ENCODE measurements at regions not wholly inside any gene's neighbourhood (a gene's known extent, or its start where the extent isn't known, plus 50 kb on each side); places are given as distances from the start of the nearest gene placed in this dataset.

GRCh38 chr18:39561126-39561525 is 1995.5 kb upstream of the CELF4 start:
- no peak for DNase-seq (ENCODE audit: low read depth in 2 of 2)

DNA sequence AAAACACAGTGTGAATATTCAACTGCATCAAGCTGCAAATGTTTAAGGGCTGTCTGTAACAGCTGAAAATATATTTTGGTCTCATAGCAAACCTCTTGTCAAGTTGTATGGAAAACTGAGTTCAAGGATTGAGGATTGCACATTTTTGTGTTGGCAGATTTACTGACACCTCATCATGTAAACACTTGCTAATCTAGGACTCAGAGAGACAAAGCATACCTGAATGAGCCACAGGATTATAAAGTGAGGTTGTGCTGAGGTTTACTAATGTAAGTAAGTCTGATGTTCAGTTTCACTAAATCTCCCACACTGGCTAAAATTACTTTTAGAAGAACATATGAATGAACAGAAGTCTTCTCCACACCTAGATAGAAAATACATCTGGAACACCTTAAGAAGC is 1993.1 kb upstream of the CELF4 start:
- no peak for DNase-seq (ENCODE audit: low read depth in 2 of 2)

- no peak for DNase-seq (ENCODE audit: low read depth in 2 of 2)
These were observed 1989.9 kb upstream of the CELF4 start for GRCh38 chr18:39555496-39555895.

DNA sequence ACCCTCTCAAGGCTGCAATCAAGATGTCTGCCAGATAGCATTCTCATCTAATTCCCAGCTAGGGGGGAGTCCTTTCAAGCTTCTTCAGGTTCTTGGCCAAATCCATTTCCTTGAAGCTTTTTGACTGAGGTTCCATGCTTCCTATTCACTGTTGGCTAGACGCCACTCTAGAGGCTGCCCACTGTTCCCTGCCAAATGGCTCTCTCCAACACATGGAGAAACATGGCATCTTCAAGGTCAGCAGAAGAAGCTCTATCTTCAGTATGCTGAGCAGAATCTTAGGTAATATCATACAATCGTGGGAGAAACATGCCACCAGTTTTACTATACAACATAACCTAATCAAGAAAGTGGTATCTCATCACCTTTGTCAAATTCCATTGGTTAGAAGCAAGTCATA is 1985.1 kb upstream of the CELF4 start:
- no peak for DNase-seq (ENCODE audit: low read depth in 2 of 2)

DNA sequence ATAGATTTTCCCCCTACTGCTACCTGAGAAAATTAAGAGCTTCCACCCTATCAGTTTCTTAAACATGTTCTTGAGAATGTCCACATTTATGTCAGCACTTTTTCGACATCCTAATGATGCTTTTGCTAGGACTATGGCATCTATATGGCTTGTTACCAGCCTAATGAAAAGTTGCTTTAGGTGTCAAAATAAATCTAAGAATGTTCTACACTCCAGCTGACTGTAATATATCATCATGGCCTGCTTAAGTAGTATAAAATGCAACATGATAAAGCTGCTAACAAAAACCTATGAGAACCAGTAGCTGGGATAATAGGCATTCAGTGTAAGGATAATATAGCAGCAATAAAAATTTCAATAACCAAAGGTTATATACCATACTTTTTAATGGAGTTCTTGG is 1983.5 kb upstream of the CELF4 start:
- DNase-seq (ENCODE audit: low read depth in 2 of 2), result no peak

- no peak for DNase-seq (ENCODE audit: low read depth in 2 of 2)
These were observed 1966.1 kb upstream of the CELF4 start for GRCh38 chr18:39531659-39532058.

GRCh38 chr18:39529358-39529757 is 1963.8 kb upstream of the CELF4 start:
- DNase-seq (ENCODE audit: low read depth in 2 of 2), result no peak

- no peak for DNase-seq (ENCODE audit: low read depth in 2 of 2)
These were observed 1961.9 kb upstream of the CELF4 start for GRCh38 chr18:39527465-39527864.

DNA sequence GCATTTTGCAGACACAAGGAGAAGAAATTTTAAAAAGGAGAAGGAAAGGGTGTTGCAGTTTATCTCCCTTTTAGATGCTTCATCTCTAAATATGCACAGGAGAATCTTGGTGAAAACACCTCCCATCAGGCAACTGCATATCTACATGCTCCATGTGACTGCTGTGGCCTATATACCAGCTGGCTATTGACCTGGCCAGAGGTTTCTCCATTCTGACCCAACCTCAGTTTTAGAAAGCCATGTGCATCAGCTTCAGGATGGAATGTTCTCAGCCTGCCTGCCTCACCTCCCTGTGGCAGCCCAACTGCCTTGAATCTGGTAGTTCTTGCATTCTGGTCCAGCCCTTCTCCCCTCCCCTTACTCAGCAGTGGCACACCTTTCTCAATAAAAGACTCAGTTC is 1958.8 kb upstream of the CELF4 start:
- DNase-seq (ENCODE audit: low read depth in 2 of 2), result no peak

DNA sequence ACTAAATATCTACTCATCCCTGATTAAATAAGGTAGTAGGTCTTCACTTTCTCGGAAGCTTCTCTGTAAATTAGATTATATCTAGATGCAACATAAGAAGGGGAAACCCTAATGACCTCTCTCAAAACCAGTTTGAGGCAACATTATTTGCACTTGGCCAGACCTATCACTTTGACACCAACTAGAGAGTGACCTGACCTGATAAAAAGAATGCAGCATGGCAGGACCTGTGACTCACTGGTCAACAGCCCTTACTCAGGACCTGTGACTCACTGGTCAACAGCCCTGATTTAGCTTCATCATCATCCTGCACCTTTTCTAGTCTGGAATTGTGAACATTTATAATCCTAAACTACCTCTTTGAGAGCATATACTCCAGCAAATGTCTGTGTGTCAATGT is 1957.7 kb upstream of the CELF4 start:
- DNase-seq (ENCODE audit: low read depth in 2 of 2), result no peak

GRCh38 chr18:39521164-39521563 is 1955.6 kb upstream of the CELF4 start:
- DNase-seq (ENCODE audit: low read depth in 2 of 2), result no peak

DNA sequence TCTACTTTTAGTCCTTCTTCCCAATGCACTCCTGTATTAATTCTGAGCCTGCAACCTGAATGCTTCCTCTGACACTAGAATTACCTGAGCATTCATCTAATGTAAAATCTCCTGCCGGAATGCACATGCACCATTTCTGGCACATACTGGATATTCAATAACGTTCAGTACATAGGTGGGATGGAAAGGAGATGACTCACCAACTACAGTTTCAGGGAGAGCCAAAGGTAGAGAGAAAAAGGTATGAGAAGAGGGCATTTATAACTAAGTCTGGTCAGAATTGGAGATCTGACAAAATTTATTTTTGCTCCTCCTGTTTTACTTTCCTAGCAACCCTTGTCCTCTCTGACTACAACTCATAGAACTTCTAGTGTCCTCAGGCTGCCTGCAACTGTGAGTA is 1954.1 kb upstream of the CELF4 start:
- no peak for DNase-seq (ENCODE audit: low read depth in 2 of 2)

DNA sequence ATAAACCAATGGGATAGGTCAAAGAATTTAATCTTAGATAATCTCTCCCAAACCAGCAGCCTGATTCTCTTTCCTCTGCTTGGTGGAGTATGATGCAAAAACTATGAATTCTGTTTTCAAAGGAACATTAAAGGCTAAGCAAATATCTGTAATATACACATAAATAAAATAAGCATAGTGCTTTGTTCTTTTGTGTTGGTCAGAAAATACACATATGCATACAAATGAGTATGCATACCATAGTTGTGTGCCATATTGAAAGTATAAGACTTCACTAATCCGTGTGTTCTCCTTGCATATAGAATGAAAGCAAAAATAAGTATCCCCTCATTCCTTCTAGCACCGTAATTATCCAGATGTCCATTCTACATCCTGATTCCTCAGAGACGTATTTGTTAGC is 1949.7 kb upstream of the CELF4 start:
- DNase-seq (ENCODE audit: low read depth in 2 of 2), result no peak

GRCh38 chr18:39513186-39513585 is 1947.6 kb upstream of the CELF4 start:
- DNase-seq (ENCODE audit: low read depth in 2 of 2), result no peak

DNA sequence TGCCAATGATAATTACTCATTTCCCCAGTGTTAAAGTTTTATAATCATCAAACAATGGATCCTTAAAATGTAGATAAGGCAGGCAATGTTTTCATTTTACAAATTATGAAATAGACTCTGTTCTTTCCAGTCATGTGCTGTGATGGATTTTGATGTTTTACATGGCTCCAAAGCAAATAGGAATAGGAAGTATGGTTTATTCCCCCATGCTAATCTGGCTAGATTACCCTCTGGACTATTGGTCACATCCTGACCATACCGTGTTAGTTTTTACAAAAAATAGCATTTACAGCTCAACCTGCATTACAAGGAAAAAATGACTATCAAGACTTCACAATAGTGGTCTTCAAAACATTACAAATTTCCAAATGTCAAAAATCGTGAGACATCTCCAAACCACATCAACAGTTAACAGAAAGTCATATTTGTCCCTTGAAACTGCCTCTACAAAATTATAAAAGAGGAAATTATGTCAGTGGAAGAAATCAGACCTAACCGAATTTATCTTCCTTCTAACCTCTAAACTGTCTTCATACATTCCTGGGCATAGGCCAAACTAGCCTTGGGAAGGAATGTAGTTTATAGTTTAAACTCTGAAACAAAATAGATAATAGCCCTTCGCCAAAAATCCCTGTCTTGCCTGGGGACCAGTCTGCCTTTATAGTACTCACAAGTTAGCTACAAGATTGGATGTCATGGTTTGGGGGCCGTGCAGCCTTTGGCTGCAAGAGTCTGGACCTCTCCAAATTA is 1941.2 kb upstream of the CELF4 start:
- DNase-seq (ENCODE audit: low read depth in 2 of 2), result no peak

DNA sequence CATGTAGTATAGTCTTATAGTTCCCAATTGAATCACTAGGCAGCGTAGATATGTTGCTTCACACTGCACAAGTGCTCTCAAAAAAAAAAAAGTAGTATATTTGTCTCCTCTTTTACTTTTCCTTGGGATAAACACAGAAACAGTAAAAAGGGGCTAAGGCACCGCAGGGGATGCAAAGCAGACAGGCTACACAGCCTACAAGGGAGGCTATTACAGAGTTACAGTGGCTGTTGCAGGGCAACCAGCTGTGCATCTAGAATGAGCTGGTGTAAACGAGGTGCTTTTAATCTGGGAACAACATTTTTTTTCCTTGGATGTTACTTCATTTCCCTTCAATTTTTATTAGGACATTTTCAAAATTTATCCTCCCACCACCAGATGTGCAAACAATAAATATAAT is 1934.7 kb upstream of the CELF4 start:
- no peak for DNase-seq (ENCODE audit: low read depth in 2 of 2)

- DNase-seq (ENCODE audit: low read depth in 2 of 2), result no peak
These were observed 1932.2 kb upstream of the CELF4 start for GRCh38 chr18:39497821-39498220.

GRCh38 chr18:39496986-39497385 is 1931.4 kb upstream of the CELF4 start:
- DNase-seq (ENCODE audit: low read depth in 2 of 2), result no peak

DNA sequence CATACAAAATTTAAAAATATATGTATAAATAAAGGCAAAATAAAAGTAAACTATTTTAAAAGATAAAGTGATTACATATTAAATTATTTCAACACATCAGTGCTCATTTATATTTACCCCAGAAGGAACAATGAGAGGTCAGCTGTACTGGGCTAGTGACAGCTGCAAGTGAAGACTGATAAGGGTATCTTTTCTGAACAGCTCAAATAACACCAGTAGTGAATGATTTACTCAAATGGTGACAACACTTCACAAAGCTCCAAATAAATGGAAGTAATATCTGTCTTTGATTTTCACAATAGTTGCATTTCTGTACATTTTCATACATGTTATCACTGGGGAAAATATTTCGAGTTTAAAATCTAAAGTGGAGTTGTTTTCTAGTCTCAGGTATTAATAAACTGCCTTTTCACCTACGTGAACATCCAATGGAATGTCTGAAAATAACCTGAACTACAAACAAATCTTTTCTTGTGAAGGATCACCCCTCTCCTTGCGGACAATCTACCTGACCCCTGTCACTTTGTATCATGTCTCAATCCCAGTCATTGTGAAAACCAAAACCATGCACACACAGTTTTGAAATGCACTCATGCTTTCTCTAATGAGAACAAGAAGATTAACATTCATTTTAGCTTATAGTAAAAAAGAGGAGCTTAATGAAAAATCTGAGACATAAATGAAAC is 1928.8 kb upstream of the CELF4 start:
- DNase-seq (ENCODE audit: low read depth in 2 of 2), result no peak

DNA sequence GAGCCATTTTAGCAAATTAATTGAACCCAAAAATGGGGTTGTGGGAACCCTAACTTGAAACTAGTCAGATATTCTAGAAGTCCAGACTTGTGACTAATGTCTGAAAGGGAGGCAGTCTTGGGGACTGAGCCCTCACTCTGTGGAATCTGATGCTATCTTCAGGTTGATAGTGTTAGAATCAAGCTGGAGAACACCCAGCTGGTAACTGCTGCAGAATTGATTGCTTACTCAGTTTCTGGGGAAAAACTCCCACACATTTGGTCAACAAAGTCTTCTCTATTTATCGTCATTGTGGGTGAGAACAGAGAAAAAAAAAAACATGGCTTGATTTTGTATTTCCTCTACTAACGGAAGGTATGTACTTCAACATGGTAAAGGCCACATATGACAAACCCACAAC is 1925.8 kb upstream of the CELF4 start:
- no peak for DNase-seq (ENCODE audit: low read depth in 2 of 2)

GRCh38 chr18:39489431-39489830 is 1923.8 kb upstream of the CELF4 start:
- no peak for DNase-seq (ENCODE audit: low read depth in 2 of 2)

- DNase-seq (ENCODE audit: low read depth in 2 of 2), result no peak
These were observed 1922.3 kb upstream of the CELF4 start for GRCh38 chr18:39487932-39488331.

DNA sequence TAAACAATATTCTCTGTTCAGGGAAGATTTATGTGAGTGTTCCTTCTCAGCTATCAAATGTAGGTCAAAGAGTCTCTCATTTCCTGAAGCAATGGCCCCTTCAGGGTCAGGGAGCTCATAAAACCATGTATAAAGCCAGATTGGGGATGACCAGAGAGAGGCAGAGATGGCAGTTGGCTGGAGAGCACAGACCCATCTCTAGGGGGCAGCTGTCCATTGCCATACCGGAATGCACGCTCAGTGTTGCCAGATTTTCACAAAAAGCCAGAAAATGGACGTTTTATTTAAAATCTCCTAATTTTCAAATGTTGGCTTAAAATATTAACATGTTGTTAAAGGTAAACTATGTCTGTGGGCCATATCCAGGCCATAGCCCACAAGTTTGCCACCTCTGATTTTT is 1920.7 kb upstream of the CELF4 start:
- DNase-seq (ENCODE audit: low read depth in 2 of 2), result no peak

DNA sequence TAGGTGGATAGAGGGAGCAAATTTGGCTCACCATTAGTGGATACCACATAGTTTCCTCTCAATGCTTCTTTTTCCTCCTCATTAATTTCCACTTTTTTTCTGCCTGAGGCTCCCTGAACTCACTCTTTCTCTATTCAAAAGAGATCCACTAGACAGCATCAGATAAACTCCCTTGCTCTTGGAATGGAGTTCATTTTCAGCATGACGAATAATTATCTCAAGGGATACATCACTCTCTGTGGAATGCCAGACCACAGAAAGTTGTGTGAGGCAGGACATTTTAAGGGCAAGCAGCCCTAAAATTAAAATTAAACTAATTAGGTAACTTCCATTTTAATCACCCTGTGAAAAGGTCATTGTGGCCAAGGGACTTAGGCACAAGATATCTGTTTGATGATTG is 1920.1 kb upstream of the CELF4 start:
- no peak for DNase-seq (ENCODE audit: low read depth in 2 of 2)
